ENCODE measurements at regions not wholly inside any gene's neighbourhood (a gene's known extent, or its start where the extent isn't known, plus 50 kb on each side); places are given as distances from the start of the nearest gene placed in this dataset.

DNA sequence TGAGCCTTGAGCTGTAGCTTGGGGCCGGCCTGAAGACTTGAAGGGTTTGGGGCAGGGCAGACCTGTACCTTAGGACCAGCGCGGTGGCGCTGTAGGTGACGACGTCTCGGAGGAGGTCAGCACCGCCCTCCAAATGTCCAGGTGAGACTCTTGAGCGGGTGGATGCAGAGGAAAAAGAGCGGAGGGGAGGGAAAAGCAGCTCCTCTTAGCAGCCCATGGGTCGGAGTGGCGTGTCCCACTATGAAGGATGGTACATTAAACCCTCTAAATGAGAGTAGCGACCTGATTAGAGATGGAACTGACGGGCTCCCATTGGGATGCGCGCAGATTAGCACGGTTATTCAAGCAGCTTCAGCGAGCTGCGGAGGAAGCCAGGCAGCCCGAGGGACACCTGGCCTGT is 77.0 kb upstream of the MAP1LC3B2 start:
- H3K9me3 ChIP-seq (ENCODE audit: control insufficient read depth, insufficient read depth, low read length) = peaks cover 2% of the 10 kb centered on the region
- TF ChIP-seq, protein P1, sequence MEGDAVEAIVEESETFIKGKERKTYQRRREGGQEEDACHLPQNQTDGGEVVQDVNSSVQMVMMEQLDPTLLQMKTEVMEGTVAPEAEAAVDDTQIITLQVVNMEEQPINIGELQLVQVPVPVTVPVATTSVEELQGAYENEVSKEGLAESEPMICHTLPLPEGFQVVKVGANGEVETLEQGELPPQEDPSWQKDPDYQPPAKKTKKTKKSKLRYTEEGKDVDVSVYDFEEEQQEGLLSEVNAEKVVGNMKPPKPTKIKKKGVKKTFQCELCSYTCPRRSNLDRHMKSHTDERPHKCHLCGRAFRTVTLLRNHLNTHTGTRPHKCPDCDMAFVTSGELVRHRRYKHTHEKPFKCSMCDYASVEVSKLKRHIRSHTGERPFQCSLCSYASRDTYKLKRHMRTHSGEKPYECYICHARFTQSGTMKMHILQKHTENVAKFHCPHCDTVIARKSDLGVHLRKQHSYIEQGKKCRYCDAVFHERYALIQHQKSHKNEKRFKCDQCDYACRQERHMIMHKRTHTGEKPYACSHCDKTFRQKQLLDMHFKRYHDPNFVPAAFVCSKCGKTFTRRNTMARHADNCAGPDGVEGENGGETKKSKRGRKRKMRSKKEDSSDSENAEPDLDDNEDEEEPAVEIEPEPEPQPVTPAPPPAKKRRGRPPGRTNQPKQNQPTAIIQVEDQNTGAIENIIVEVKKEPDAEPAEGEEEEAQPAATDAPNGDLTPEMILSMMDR (IDR thresholded peaks at IDR 0.05; ENCODE audit: low read depth, low read length) = no peak
- H3K4me3 ChIP-seq (ENCODE audit: low read depth, low read length) = no peak overlapping the region
- H3K27ac ChIP-seq (ENCODE audit: low read depth, low read length) = no peak overlapping the region
- no peak for DNase-seq (ENCODE audit: low read depth, low spot score)
- CTCF ChIA-PET = interaction anchor here (0.6 kb wide), 1 partner anchor 384 kb away, joined by 8 read pairs; no protein-coding TSS in a partner anchor
- no peaks in the 10 kb centered on the region for H3K27me3 ChIP-seq (ENCODE audit: control insufficient read depth, insufficient read depth, low read length)
- POLR2A ChIA-PET = no interaction called here

DNA sequence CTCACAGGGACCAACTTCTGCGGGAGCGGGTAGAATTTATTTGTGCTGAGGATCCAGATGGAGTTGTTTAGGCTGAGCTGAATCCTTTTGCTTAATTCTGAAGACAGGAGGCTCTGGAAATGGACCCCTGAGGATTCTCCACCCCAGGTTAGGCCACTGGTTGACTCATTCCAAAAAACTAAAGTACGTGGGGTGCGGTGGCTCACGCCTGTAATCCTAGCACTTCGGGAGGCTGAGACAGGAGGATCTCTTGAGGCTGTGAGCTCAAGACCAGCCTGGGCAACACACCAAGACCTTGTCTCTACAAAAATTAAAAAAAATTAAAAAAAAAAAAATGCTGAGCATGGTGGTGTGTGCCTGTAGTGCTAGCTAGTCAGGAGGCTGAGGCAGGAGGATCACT is 76.3 kb upstream of the MAP1LC3B2 start:
- TF ChIP-seq, protein P1 (IDR thresholded peaks at IDR 0.05; ENCODE audit: low read depth, low read length) = no peak
- ChIA-PET CTCF (no interaction called here), POLR2A (interaction anchor here (0.7 kb wide), 3 partner anchors 85 to 1648 kb away, joined by 3 to 5 read pairs (median 5); no protein-coding TSS in a partner anchor)
- Histone ChIP-seq H3K27ac (ENCODE audit: low read depth, low read length) (no peak overlapping the region), H3K9me3 (ENCODE audit: control insufficient read depth, insufficient read depth, low read length) (peaks cover 3% of the 10 kb centered on the region), H3K4me3 (ENCODE audit: low read depth, low read length) (no peak overlapping the region), H3K27me3 (ENCODE audit: control insufficient read depth, insufficient read depth, low read length) (no peaks in the 10 kb centered on the region)
- DNase-seq (ENCODE audit: low read depth, low spot score) = no peak

DNA sequence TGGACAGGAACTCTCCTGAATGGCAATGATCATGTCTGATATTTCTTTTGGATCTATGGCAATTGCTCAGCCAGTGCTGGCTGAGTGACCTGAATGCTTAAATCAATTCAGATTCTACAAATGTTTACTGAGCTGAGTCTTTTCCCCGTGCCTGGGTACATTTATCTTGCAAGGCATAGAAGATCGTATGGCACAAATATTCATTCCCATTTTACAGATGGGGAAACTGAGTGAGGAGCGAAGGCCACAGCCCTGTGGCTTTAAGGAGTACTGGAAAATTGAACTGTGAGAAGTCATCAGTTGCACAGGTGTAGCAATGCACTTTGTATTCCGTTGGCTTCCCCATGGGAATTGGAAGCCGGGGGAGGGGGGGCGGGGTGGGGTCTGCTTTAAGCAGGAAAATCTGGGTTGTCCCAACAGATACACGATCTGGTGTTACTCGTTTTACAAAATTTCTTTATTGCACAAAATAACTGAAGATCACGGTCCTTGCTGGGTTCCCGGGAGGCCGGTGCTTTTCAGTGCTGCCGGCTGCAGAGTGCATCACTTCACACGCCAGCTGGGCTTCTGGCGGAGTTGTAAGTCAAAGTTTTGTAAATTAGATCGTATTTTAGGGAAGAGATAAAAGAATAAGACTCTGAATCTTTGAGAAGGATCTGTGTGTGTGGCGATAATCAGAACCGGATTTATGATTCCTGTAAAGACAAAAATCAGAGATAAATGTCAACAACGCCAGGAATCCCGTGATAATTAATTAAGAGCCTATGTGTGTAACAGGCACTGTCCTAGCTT is 75.0 kb upstream of the MAP1LC3B2 start:
- no peak overlapping the region for H3K4me3 ChIP-seq (ENCODE audit: low read depth, low read length)
- H3K9me3 ChIP-seq (ENCODE audit: control insufficient read depth, insufficient read depth, low read length) = peaks cover 3% of the 10 kb centered on the region; the same call in 1 of the 2 replicates
- H3K27ac ChIP-seq (ENCODE audit: low read depth, low read length) = no peak overlapping the region
- DNase-seq (ENCODE audit: low read depth, low spot score) = no peak
- ChIA-PET CTCF (no interaction called here), POLR2A (no interaction called here)
- TF ChIP-seq, protein P1 (IDR thresholded peaks at IDR 0.05; ENCODE audit: low read depth, low read length) = no peak
- H3K27me3 ChIP-seq (ENCODE audit: control insufficient read depth, insufficient read depth, low read length) = no peaks in the 10 kb centered on the region

DNA sequence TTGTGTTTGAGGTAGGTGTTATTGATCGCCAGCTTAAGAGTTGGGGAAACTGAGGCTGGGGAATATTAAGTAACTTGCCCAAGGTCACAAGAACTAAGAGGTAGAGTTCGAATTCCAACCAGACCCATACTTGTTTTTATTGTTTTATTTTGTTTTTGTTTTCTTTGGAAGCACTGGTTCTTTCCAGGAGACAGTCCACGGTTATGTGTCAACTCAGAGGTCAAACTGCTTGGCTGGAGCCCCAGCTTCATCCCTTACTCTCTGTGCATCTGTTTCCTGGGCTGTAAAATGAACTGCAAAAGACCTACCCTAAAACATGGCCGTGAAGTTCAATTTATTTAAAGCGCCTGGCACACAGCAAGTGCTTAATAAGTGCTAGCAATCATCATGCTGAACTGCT is 74.4 kb upstream of the MAP1LC3B2 start:
- H3K27me3 ChIP-seq (ENCODE audit: control insufficient read depth, insufficient read depth, low read length) = no peaks in the 10 kb centered on the region
- POLR2A ChIA-PET = no interaction called here
- no peak overlapping the region for H3K4me3 ChIP-seq (ENCODE audit: low read depth, low read length)
- TF ChIP-seq, protein P1 (IDR thresholded peaks at IDR 0.05; ENCODE audit: low read depth, low read length) = no peak
- no peak overlapping the region for H3K27ac ChIP-seq (ENCODE audit: low read depth, low read length)
- CTCF ChIA-PET = no interaction called here
- no peak for DNase-seq (ENCODE audit: low read depth, low spot score)
- peaks cover 3% of the 10 kb centered on the region; the same call in 1 of the 2 replicates for H3K9me3 ChIP-seq (ENCODE audit: control insufficient read depth, insufficient read depth, low read length)

DNA sequence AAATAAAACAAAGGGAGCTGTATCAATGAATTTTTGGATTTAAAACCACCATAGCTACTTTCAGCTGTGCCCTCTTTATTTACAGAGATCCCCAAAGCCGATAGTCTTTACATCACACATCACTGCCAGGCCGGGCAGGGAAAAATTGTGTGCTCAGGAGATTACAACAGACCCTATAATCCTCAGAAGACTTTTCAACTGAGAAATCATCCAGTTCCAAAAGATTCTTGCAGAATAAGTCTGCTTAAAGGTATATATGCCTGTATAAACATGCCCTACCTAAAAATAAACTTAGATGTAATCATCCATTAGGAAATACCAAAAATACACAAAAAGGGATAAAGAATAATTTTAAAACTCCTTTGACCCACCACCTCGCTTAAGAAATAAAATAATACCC is 70.1 kb upstream of the MAP1LC3B2 start:
- no peak for DNase-seq (ENCODE audit: low read depth, low spot score)
- no peaks in the 10 kb centered on the region for H3K27me3 ChIP-seq (ENCODE audit: control insufficient read depth, insufficient read depth, low read length)
- no peak overlapping the region for H3K4me3 ChIP-seq (ENCODE audit: low read depth, low read length)
- H3K9me3 ChIP-seq (ENCODE audit: control insufficient read depth, insufficient read depth, low read length) = peaks cover 3% of the 10 kb centered on the region; the same call in 1 of the 2 replicates
- H3K27ac ChIP-seq (ENCODE audit: low read depth, low read length) = no peak overlapping the region
- TF ChIP-seq, protein P1 (IDR thresholded peaks at IDR 0.05; ENCODE audit: low read depth, low read length) = no peak
- CTCF ChIA-PET = interaction anchor here (0.8 kb wide), 1 partner anchor 491 kb away, joined by 5 read pairs; no protein-coding TSS in a partner anchor
- POLR2A ChIA-PET = interaction anchor here (0.6 kb wide), 1 partner anchor 32 kb away, joined by 6 read pairs; no protein-coding TSS in a partner anchor

Data from AG04450 (cell line).